D721Med (cell line): ENCODE measurements at regions not wholly inside any gene's neighbourhood (a gene's known extent, or its start where the extent isn't known, plus 50 kb on each side); places are given as distances from the start of the nearest gene placed in this dataset.

Experiments used
- DNase-seq: peaks from one replicate; pipeline ENCODE4 v3.0.0; 2011; ENCODE audit warnings: low spot score; ENCODE audit not compliant: insufficient read length
- FAIRE-seq: peaks from 2 replicates; lab custom pipeline; 2011; peaks lifted over from hg19 to GRCh38; lab: Jason Lieb, UNC
- TF ChIP-seq, protein P1 (sequence below): IDR thresholded peaks from 2 replicates; pipeline ENCODE4 v1.5.1; 2012; ENCODE audit warnings: mild to moderate bottlenecking, control low read depth; ENCODE audit not compliant: insufficient read depth; ENCODE audit errors: missing control alignments

DNA sequence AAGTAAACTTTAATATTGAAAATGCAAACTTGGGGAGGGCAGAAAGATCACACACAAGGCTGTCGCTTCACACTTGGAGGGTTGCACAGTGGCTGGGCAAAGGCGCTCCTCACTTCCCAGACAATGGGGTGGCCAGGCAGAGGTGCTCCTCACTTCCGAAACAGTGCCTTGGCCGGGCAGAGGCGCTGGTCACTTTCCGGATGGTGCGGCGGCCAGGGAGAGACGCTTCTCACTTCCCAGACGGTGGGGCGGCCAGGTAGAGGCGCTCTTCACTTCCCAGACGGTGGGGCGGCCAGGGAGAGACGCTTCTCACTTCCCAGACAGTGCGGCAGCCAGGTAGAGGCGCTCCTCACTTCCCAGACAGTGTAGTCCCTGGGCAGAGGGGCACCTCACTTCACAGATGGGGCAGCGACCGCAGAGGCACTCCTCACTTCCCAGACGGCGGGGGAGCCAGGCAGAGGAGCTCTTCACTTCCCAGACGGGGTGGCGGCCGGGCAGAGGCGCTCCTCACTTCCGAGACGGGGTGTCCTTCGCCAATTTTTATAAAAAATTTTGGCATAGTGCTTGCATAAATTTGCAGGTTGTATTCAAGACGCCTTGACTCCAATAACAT lies 140.8 kb upstream of the PZP start:
- no peak for DNase-seq
- TF ChIP-seq, protein P1, sequence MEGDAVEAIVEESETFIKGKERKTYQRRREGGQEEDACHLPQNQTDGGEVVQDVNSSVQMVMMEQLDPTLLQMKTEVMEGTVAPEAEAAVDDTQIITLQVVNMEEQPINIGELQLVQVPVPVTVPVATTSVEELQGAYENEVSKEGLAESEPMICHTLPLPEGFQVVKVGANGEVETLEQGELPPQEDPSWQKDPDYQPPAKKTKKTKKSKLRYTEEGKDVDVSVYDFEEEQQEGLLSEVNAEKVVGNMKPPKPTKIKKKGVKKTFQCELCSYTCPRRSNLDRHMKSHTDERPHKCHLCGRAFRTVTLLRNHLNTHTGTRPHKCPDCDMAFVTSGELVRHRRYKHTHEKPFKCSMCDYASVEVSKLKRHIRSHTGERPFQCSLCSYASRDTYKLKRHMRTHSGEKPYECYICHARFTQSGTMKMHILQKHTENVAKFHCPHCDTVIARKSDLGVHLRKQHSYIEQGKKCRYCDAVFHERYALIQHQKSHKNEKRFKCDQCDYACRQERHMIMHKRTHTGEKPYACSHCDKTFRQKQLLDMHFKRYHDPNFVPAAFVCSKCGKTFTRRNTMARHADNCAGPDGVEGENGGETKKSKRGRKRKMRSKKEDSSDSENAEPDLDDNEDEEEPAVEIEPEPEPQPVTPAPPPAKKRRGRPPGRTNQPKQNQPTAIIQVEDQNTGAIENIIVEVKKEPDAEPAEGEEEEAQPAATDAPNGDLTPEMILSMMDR, result no peak
- FAIRE-seq, result no peak

DNA sequence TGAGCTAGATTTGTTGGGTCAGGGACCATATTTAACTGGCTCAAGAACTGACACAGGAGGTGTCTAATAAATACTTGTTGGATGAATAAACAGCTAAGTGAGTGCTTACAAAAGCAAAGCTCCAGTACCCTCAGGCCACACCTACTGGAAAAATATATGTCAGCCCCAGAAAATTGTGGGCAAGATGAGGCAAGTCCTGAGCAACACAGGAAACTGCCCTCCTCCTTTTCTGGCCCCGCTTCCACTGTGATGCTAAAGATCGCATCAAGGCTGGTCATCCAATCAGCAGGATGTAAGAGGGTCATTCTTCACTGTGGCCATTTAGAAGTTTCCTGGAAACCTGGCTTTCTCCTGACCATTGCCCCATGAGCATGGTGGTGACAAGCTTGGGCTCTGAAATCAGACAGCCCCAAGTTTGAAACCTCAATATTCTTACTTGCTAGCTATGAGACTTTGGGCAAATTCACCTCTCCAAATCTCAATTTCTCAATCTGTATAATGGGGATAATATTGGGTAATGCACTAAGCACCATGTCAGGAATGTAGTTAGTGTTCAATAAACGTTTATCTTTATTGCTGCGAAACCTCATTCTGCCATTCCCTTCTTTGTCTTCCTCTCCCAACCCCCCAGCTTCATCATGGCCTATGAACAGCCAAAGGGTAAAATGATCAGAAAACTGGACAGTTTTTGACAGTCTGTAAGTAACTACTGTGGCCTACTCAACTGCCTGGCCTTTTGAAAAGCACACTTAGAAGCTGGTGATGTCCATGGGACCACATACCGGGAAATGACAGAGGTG lies 139.3 kb upstream of the PZP start:
- DNase-seq (no peak), FAIRE-seq (no peak)

DNA sequence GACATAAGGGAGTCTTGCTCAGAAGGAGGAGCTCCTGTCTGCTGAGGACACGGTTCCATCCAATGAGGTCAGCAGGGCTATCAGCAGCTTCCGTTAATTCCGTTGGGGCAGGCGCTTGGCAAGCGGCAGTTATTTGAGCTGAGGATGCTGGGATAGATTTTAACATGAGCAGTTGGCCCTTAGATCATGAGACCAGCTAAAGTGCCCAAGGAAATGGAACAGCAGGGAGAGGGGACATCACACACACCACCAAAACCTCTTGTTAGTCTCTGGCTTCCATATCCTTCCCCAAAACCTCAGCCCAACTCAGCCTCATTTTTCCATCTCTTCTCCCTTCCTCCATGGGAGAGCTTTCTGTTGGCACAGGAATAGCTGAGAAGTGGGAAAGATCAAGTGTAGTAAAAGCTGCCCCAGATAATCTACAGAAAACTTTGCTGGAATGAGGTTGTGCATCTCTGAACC lies 138.7 kb upstream of the PZP start:
- FAIRE-seq, result no peak
- DNase-seq, result no peak
- TF ChIP-seq, protein P1, result no peak

More for the DNA sequence above, 139.3 kb upstream of the PZP start:
- TF ChIP-seq, protein P1, result no peak

DNA sequence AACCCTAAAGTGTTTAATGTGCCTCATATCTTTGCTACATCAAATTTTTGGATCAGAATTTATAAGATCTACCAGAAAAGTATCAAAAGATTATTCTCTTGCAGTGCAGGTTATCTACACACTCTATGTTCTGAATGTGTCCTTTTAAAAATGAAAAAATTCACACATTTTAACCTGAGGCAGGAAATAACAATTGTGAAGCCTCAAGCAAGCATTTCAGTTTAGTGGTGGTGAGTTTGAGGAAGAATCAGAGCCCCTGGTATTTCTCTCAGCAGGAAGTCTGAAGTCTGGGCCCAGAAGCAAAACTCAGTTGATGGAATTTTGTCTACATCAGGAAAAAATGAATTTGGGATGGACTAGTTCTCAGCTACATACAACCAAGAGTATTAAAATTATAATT lies 137.0 kb upstream of the PZP start:
- DNase-seq (no peak), FAIRE-seq (no peak)

GRCh38 chr12:9344541-9344940 lies 136.3 kb upstream of the PZP start:
- TF ChIP-seq, protein P1, result no peak
- DNase-seq (no peak), FAIRE-seq (no peak)

More for the DNA sequence above, 137.0 kb upstream of the PZP start:
- TF ChIP-seq, protein P1, result no peak

GRCh38 chr12:9343731-9344130 lies 135.5 kb upstream of the PZP start:
- DNase-seq (no peak), FAIRE-seq (no peak)
- TF ChIP-seq, protein P1, result no peak
